ENCODE measurements at regions not wholly inside any gene's neighbourhood (a gene's known extent, or its start where the extent isn't known, plus 50 kb on each side); places are given as distances from the start of the nearest gene placed in this dataset.
"Not testable (repeated sequence)": the region's sequence is repeated elsewhere in the genome, so short reads cannot be mapped to it uniquely, and the experiment has no call there.

GRCh38 chr7:26087321-26088091 is 64.5 kb upstream of the NFE2L3 start:
- FAIRE-seq (no peak), DNase-seq (ENCODE audit: insufficient read length, low spot score) (no peak)
- no peak for TF ChIP-seq SPI1 (IDR thresholded peaks at IDR 0.05; ENCODE audit: low read depth, low read length)
- no peak for TF ChIP-seq POLR2AphosphoS5 (IDR thresholded peaks at IDR 0.05; ENCODE audit: low read depth, low read length)
- no peak for TF ChIP-seq TAF1 (IDR thresholded peaks at IDR 0.05; ENCODE audit: low read depth, low read length)
- no peak for TF ChIP-seq POLR2A (IDR thresholded peaks at IDR 0.05; ENCODE audit: low read depth, low read length)
- no peak for TF ChIP-seq PAX5 (IDR thresholded peaks at IDR 0.05; ENCODE audit: insufficient read depth, low read length, severe bottlenecking)
- no peak for TF ChIP-seq POU2F2 (IDR thresholded peaks at IDR 0.05; ENCODE audit: low read depth, low read length)

GRCh38 chr7:26089469-26089868 is 62.5 kb upstream of the NFE2L3 start:
- DNase-seq (ENCODE audit: insufficient read length, low spot score), result not testable (repeated sequence)
- 0 out of 2 replicates have a peak, but pooled peaks have one; percentile 11 for TF ChIP-seq SPI1 (IDR thresholded peaks at IDR 0.05; ENCODE audit: low read depth, low read length)
- peak; percentile 61 for FAIRE-seq

DNA sequence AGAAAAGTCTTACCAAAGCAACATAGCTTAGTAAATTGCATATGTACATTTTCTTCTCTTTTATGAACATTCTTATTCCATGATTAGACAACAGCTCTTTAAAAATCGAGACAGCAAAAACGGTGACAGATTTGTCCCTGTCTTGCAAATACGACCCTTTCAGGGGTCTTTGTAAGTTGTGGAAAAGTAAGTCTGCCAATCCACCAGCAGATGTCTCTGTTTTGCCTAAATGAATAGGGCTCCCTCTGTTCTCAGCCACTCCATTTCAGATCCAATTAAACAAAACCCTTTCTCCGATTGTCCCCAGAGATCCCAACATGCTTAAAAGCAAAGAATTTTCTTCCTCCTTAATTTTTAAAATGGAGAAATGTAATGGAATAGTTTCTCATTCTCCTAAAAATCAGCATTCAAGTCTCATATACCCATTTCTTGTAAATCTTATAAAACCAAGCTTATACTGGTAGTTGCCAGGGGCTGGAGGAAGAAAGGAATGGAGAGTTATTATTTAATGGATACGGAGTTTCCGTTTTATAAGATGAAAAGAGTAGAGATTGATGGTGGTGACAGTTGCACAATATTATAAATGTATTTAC is 61.0 kb upstream of the NFE2L3 start:
- DNase-seq (ENCODE audit: insufficient read length, low spot score) (no peak), FAIRE-seq (no peak)
- TF ChIP-seq POLR2A (IDR thresholded peaks at IDR 0.05; ENCODE audit: low read depth, low read length), result no peak
- no peak for TF ChIP-seq PAX5 (IDR thresholded peaks at IDR 0.05; ENCODE audit: insufficient read depth, low read length, severe bottlenecking)
- TF ChIP-seq SPI1 (IDR thresholded peaks at IDR 0.05; ENCODE audit: low read depth, low read length), result no peak
- TF ChIP-seq POU2F2 (IDR thresholded peaks at IDR 0.05; ENCODE audit: low read depth, low read length), result no peak
- no peak for TF ChIP-seq POLR2AphosphoS5 (IDR thresholded peaks at IDR 0.05; ENCODE audit: low read depth, low read length)
- no peak for TF ChIP-seq TAF1 (IDR thresholded peaks at IDR 0.05; ENCODE audit: low read depth, low read length)

GRCh38 chr7:26091933-26092332 is 60.1 kb upstream of the NFE2L3 start:
- no peak for TF ChIP-seq POLR2A (IDR thresholded peaks at IDR 0.05; ENCODE audit: low read depth, low read length)
- peak; percentile 69 for TF ChIP-seq SPI1 (IDR thresholded peaks at IDR 0.05; ENCODE audit: low read depth, low read length)
- FAIRE-seq, result peak; percentile 31
- DNase-seq (ENCODE audit: insufficient read length, low spot score), result no peak

DNA sequence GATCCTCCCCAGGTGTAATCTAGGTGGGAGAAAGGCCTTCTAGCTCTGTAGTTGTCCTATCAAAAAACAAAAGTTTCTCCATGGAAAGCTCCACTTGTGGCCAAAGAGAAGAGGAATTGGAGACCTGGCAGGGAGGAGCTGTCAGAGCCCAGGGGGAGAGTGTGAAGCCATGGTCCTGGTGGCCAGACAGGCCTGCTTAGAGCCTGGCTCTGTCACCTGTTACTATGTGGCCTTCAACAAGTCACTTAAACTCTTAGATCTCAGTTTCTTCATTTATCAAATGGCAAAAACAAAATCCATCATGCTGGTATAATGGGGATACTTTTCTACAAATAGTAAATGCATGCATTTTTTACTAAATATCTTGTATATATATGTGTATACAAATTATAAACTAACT is 59.0 kb upstream of the NFE2L3 start:
- TF ChIP-seq SPI1 (IDR thresholded peaks at IDR 0.05; ENCODE audit: low read depth, low read length) (no peak), PAX5 (IDR thresholded peaks at IDR 0.05; ENCODE audit: insufficient read depth, low read length, severe bottlenecking) (no peak), POLR2AphosphoS5 (IDR thresholded peaks at IDR 0.05; ENCODE audit: low read depth, low read length) (no peak), POLR2A (IDR thresholded peaks at IDR 0.05; ENCODE audit: low read depth, low read length) (no peak), TAF1 (IDR thresholded peaks at IDR 0.05; ENCODE audit: low read depth, low read length) (no peak), POU2F2 (IDR thresholded peaks at IDR 0.05; ENCODE audit: low read depth, low read length) (no peak)

GRCh38 chr7:26096136-26096535 is 55.9 kb upstream of the NFE2L3 start:
- FAIRE-seq (no peak), DNase-seq (ENCODE audit: insufficient read length, low spot score) (no peak)
- TF ChIP-seq POU2F2 (IDR thresholded peaks at IDR 0.05; ENCODE audit: low read depth, low read length) (no peak), PAX5 (IDR thresholded peaks at IDR 0.05; ENCODE audit: insufficient read depth, low read length, severe bottlenecking) (no peak), TAF1 (IDR thresholded peaks at IDR 0.05; ENCODE audit: low read depth, low read length) (no peak), POLR2AphosphoS5 (IDR thresholded peaks at IDR 0.05; ENCODE audit: low read depth, low read length) (no peak), POLR2A (IDR thresholded peaks at IDR 0.05; ENCODE audit: low read depth, low read length) (no peak), SPI1 (IDR thresholded peaks at IDR 0.05; ENCODE audit: low read depth, low read length) (no peak)

More for the DNA sequence above, 59.0 kb upstream of the NFE2L3 start:
- DNase-seq (ENCODE audit: insufficient read length, low spot score) (no peak), FAIRE-seq (no peak)

- FAIRE-seq (peak; percentile 84), DNase-seq (ENCODE audit: insufficient read length, low spot score) (no peak)
- TF ChIP-seq POLR2A (IDR thresholded peaks at IDR 0.05; ENCODE audit: low read depth, low read length), result no peak
- no peak for TF ChIP-seq POLR2AphosphoS5 (IDR thresholded peaks at IDR 0.05; ENCODE audit: low read depth, low read length)
- TF ChIP-seq POU2F2 (IDR thresholded peaks at IDR 0.05; ENCODE audit: low read depth, low read length), result no peak
- TF ChIP-seq SPI1 (IDR thresholded peaks at IDR 0.05; ENCODE audit: low read depth, low read length), result no peak
- TF ChIP-seq TAF1 (IDR thresholded peaks at IDR 0.05; ENCODE audit: low read depth, low read length), result no peak
- TF ChIP-seq PAX5 (IDR thresholded peaks at IDR 0.05; ENCODE audit: insufficient read depth, low read length, severe bottlenecking), result no peak
These were observed 53.9 kb upstream of the NFE2L3 start for GRCh38 chr7:26097837-26098668.

DNA sequence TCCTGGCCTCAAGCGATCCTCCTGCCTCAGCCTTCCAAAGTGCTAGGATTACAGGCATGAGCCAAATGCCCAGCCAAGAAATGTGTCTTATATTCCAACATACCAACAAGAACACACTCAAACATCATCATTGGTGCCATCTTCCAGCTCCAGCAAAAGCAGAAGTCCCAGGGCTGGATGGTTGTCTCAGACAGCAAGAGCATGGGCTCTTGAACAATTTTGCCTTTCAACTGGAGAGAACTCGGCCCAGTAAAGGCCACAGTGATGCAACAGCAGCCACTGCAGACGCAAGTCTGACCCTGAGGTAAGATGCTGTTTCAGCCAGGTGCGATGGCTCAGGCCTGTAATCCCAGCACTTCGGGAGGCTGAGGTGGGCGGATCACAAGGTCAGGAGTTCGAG is 52.8 kb upstream of the NFE2L3 start:
- no peak for TF ChIP-seq POLR2AphosphoS5 (IDR thresholded peaks at IDR 0.05; ENCODE audit: low read depth, low read length)
- DNase-seq (ENCODE audit: insufficient read length, low spot score) (no peak), FAIRE-seq (no peak)

DNA sequence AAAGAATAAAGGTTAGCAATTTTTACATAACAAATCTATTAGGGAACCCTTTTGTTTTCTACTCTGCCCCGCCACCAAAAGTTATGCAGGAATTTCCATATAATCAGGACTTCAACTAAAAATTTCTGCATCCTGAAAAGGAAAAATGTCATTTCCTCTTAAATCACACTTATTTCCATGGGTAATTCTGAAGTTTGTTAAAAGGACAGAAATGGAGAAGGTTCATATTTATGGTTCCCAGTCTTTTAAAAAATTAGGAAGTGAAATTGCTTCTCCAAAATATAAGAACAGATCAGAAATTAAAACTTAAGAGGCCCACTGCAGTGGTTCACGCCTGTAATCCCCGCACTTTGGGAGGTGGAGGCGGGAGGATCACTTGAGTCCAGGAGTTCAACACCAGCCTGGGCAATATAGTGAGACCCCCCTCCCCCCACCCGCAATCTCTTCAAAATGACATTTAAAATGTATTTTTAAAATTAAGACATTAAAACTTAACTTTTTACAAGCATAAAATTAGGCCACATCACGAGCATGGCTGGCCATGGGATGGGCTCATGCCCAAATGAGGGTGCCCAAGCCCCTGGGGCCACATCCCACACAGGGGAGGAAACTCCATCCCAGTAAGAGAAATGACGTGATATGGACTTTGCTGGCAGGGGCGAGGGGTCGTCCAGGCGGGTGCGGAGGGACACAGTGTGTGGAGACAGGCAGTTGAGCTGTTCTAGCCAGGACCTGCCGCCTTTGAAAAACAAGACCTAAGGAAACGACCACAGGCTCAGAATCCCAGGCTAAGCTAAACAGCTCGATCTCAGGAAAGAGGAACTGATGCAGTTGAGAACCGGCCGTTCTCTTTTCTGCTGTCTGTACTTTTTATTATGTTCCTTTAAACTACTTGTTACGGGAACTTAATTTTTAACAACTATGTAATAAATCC is 51.3 kb upstream of the NFE2L3 start:
- FAIRE-seq (no peak), DNase-seq (ENCODE audit: insufficient read length, low spot score) (no peak)
- TF ChIP-seq SPI1 (IDR thresholded peaks at IDR 0.05; ENCODE audit: low read depth, low read length), result peak; percentile 95
- no peak for TF ChIP-seq PAX5 (IDR thresholded peaks at IDR 0.05; ENCODE audit: insufficient read depth, low read length, severe bottlenecking)
